NCI-H146 (cell line): ENCODE measurements at regions not wholly inside any gene's neighbourhood (a gene's known extent, or its start where the extent isn't known, plus 50 kb on each side); places are given as distances from the start of the nearest gene placed in this dataset.

Experiments used
- DNase-seq: peaks from one replicate; lab custom pipeline; 2025; lab: John Stamatoyannopoulos, UW

GRCh38 chr1:204736836-204737235 is 51.3 kb upstream of the LRRN2 start:
- peak; percentile 49 for DNase-seq

- no peak for DNase-seq
Observed at GRCh38 chr1:204738506-204738905, 53.0 kb upstream of the LRRN2 start.

GRCh38 chr1:204740354-204740753 is 54.8 kb upstream of the LRRN2 start:
- no peak for DNase-seq

GRCh38 chr1:204741440-204741839 is 55.9 kb upstream of the LRRN2 start:
- no peak for DNase-seq

GRCh38 chr1:204742676-204743251 is 57.2 kb upstream of the LRRN2 start:
- no peak for DNase-seq

- no peak for DNase-seq
Observed at GRCh38 chr1:204744107-204744779, 58.7 kb upstream of the LRRN2 start.

- DNase-seq = peak; percentile 39
Observed at GRCh38 chr1:204746838-204747442, 61.4 kb upstream of the LRRN2 start.

- no peak for DNase-seq
Observed at GRCh38 chr1:204751480-204751879, 65.9 kb upstream of the LRRN2 start.

- peak; percentile 35 for DNase-seq
Observed at GRCh38 chr1:204751883-204752687, 66.5 kb upstream of the LRRN2 start.

- DNase-seq = no peak
Observed at GRCh38 chr1:204752688-204753040, 67.1 kb upstream of the LRRN2 start.

GRCh38 chr1:204754821-204755220 is 69.3 kb upstream of the LRRN2 start:
- DNase-seq = no peak

GRCh38 chr1:204756349-204756748 is 70.8 kb upstream of the LRRN2 start:
- no peak for DNase-seq

- DNase-seq = no peak
Observed at GRCh38 chr1:204756811-204757210, 71.3 kb upstream of the LRRN2 start.

GRCh38 chr1:204758601-204759000 is 73.1 kb upstream of the LRRN2 start:
- no peak for DNase-seq

- no peak for DNase-seq
Observed at GRCh38 chr1:204760350-204760749, 74.8 kb upstream of the LRRN2 start.

GRCh38 chr1:204760757-204761156 is 75.2 kb upstream of the LRRN2 start:
- DNase-seq = peak; percentile 40

GRCh38 chr1:204763773-204764427 is 78.4 kb upstream of the LRRN2 start:
- peak; percentile 83 for DNase-seq

GRCh38 chr1:204769997-204770396 is 84.5 kb upstream of the LRRN2 start:
- no peak for DNase-seq

GRCh38 chr1:204771358-204771757 is 85.8 kb upstream of the LRRN2 start:
- no peak for DNase-seq

GRCh38 chr1:204773246-204773645 is 87.7 kb upstream of the LRRN2 start:
- DNase-seq = no peak

GRCh38 chr1:204775546-204775945 is 90.0 kb upstream of the LRRN2 start:
- DNase-seq = no peak

GRCh38 chr1:204777591-204777990 is 92.1 kb upstream of the LRRN2 start:
- DNase-seq = no peak
